B cell (primary cell): ENCODE measurements at regions not wholly inside any gene's neighbourhood (a gene's known extent, or its start where the extent isn't known, plus 50 kb on each side); places are given as distances from the start of the nearest gene placed in this dataset.

ENCODE experiments used
- EZH2 ChIP-seq: IDR thresholded peaks from 2 replicates; pipeline ENCODE4 v1.6.1; 2012; ENCODE audit warnings: borderline replicate concordance, low read depth, mild to moderate bottlenecking, moderate library complexity, low read length; ENCODE audit not compliant: insufficient read depth, poor library complexity, severe bottlenecking
- TF ChIP-seq, protein P1 (sequence below): fragments of 200-600 bp; IDR thresholded peaks from one replicate; pipeline ENCODE4 v1.8.0; 2022; ENCODE audit warnings: antibody characterized with exemption, mild to moderate bottlenecking

DNA sequence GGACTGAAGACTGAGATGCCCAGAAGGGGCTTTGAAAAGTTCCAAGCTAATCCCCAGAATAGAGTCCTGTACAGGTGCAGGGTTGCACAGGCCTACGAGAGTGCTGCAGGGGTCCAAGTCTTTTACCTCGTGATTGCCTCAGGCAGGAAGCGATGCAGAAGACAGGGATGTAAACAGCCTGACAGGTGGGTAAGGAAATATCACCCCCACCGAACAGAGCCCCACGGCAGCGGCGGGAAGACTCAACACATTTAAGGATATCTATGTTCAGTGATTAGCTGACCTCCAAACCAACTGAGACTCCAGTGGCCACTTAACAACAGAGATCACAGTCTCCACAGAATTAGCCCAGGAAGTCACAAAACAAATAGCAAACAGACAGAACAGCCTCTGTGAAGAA lies 73.9 kb upstream of the VIPR2 start:
- TF ChIP-seq EZH2: no peak
- TF ChIP-seq, protein P1, sequence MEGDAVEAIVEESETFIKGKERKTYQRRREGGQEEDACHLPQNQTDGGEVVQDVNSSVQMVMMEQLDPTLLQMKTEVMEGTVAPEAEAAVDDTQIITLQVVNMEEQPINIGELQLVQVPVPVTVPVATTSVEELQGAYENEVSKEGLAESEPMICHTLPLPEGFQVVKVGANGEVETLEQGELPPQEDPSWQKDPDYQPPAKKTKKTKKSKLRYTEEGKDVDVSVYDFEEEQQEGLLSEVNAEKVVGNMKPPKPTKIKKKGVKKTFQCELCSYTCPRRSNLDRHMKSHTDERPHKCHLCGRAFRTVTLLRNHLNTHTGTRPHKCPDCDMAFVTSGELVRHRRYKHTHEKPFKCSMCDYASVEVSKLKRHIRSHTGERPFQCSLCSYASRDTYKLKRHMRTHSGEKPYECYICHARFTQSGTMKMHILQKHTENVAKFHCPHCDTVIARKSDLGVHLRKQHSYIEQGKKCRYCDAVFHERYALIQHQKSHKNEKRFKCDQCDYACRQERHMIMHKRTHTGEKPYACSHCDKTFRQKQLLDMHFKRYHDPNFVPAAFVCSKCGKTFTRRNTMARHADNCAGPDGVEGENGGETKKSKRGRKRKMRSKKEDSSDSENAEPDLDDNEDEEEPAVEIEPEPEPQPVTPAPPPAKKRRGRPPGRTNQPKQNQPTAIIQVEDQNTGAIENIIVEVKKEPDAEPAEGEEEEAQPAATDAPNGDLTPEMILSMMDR: no peak
